GM12891 (cell line): ENCODE measurements at regions not wholly inside any gene's neighbourhood (a gene's known extent, or its start where the extent isn't known, plus 50 kb on each side); places are given as distances from the start of the nearest gene placed in this dataset.

Experiments used
- POLR2A ChIP-seq: IDR thresholded peaks from 2 replicates; pipeline ENCODE4 v1.6.1; 2011; ENCODE audit warnings: low read depth, low read length, control low read depth
- POLR2AphosphoS5 ChIP-seq: IDR thresholded peaks from 2 replicates; pipeline ENCODE4 v1.6.1; 2011; ENCODE audit warnings: low read depth, low read length, control low read depth
- SPI1 ChIP-seq: IDR thresholded peaks from 2 replicates; pipeline ENCODE4 v1.6.1; 2011; ENCODE audit warnings: low read depth, low read length, control low read depth
- TAF1 ChIP-seq: IDR thresholded peaks from 2 replicates; pipeline ENCODE4 v1.6.1; 2011; ENCODE audit warnings: low read depth, low read length, control low read depth

DNA sequence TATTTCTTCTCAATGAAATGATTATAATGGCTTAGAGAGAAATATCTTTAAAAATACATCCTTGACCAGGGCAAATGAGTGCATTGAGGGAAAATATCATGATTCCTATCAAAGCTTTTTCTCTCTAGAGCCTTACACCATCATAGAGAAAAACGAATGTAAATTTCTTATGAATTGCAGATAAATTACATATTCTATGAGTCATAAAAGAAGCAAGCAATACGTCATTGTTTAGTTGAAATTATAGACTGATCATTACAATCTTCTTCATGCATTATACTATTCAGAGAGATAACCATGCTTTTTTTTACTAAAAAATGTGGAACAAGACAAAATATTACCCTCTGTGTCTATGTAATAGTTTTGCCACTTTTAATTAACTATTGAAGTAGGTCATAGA is 100.9 kb upstream of the RXFP1 start:
- TF ChIP-seq POLR2AphosphoS5 (no peak), POLR2A (no peak), TAF1 (no peak), SPI1 (no peak)
